Activated CD8-positive, alpha-beta memory T cell treated with anti-CD3 and anti-CD28 coated beads for 24 hours (primary cell): ENCODE measurements at regions not wholly inside any gene's neighbourhood (a gene's known extent, or its start where the extent isn't known, plus 50 kb on each side); places are given as distances from the start of the nearest gene placed in this dataset.
"Not testable (repeated sequence)": the region's sequence is repeated elsewhere in the genome, so short reads cannot be mapped to it uniquely, and the experiment has no call there.

Experiments
- DNase-seq: peaks from one replicate; pipeline ENCODE4 v3.0.0-alpha.2; 2020

DNA sequence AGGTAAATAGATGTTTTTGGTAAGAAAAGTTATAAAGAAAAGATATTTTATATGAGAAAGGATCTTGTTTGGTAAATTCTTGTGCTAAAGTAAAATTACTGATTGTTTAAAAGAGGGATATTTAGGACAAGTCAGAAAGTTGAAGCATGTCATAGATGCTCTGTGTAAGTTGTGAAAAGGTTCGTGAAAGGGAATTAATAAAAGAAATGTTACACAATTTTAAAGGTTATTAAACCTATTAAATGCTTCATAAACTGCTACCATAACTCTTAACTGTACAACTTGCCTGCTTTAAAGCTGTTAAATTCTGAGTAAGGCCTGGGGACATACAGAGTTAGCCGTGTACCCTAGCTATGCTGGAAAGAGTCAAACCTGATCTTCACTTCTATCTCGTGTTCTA is 634.1 kb downstream of the ACTR3B start:
- no peak for DNase-seq

DNA sequence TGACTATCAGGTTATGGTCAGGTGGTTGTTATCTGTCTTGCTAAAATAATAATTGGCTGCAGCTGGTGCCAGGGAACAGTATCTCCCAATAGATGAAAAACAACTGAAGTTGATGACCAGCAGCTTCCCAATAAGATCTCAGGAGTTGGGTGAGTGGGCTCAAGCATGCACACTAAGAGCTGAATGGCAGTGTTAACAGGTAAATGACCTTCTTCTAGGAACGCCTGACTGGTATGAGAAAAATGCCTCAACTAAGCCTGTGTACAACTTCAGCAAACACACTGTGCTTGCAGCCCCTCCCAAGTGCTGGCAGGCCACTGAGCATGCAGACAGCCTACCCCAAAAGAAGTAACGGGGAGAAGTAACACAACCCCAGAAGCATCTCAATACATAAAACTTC is 636.9 kb downstream of the ACTR3B start:
- no peak for DNase-seq

DNA sequence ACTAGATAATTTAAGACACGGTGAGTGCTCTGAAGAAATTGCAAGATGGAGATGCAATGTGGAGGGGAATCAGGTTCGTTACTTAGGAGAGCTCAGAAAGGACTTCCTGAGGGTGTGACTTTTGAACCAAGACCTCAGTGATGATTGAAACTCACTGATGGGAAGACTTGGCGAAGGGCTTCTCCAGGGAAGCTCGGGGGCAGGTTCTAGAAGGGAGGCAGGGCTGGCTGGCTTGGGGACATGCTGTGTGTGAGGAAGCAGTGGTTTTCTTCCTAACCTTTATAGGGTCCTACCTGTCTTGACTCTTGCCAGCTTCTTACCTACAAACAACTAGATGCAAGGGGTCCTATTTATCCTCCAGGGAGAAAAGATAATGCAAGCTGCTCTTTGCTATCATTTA is 637.9 kb downstream of the ACTR3B start:
- DNase-seq: no peak

GRCh38 chr7:153397906-153398305 is 638.4 kb downstream of the ACTR3B start:
- no peak for DNase-seq

- DNase-seq: no peak
These were observed 638.8 kb downstream of the ACTR3B start for GRCh38 chr7:153398370-153398769.

DNA sequence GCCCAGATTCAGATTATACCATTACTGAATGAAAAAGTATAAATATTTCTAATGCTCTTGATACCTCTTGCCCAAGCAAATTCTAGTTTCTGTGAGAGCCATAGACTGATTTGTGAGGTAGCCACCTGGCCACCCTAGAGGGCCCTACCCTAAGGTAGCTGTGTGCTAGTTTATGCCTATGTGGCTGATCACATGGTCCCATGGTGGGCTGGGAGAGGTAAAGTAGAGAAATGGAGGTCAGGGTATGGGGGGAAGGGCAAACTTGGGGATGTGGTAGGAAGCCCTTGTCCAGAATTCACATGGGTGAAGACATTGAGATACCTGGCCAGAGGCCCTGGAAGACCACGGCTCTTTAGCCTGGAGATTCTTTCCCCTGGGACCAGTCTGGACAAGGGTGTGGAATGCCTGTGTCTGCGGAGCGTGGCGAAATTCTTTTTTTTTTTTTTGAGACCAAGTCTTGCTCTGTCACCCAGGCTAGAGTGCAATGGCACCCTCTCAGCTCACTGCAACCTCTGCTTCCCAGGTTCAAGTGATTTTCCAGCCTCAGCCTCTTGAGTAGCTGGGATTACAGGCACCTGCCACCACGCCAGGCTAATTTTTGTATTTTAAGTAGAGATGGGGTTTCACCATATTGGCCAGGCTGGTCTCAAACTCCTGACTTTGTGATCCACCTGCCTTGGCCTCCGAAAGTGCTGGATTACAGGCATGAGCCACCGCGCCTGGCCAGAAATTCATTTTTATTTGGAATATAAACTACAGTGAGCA is 639.4 kb downstream of the ACTR3B start:
- DNase-seq: no peak

DNA sequence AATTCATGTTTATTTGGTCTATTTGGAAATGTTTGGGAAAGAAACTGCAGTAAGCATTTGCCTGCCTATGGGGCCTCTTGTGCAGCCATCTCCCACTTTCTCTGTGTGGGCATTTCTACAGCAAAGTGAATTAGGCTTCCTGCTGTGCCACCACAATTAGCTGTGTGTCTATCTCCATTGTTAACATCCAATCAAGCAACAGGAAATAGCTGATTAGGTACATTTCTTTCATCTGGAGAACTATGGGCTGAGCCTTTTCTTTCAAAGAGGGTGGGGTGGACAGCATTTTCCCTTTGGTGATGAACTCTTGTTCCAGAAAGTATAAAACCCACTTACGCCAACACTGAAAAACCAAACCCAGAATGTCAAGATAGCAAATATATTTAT is 640.0 kb downstream of the ACTR3B start:
- no peak for DNase-seq

- no peak for DNase-seq
These were observed 641.4 kb downstream of the ACTR3B start for GRCh38 chr7:153400735-153401593.

DNA sequence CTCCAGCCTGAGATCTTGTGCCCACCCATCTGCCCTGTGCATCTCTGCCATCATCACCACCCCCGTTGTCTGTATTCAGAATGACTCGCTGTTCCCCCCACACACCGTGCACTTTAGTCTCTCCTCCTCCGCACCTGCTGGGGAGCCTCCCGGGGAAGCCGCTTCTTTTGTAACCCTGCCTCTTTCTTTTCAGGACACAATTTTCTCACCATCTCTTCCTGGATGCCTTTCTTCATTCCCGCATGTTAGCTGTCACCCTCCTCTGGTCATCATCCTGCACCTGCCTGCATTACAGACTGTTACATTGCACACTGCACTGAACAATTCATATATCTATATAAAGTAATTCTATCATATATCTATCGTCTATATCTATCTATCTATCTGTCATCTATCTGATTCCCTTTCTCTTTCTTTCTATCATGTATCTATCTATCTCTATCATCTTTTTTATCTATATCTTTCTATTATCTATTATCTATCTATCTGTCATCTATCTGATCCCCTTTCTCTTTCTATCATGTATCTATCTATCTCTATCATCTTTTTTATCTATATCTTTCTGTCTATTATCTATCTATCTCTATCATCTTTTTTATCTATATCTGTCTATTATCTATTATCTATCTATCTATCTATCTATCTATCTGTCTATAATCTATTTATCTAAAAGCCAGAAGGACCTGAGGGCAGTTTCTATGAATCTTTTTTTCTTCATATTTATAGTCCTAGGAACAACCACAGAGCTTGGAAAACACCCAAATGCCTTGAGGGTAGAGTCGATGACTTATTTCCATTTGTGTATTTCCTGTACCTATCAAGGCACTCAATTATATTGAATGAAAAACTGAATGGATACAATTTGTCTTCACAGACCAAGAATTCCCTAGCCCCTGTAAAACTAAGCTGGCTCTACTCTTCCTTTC is 642.5 kb downstream of the ACTR3B start:
- no peak for DNase-seq

DNA sequence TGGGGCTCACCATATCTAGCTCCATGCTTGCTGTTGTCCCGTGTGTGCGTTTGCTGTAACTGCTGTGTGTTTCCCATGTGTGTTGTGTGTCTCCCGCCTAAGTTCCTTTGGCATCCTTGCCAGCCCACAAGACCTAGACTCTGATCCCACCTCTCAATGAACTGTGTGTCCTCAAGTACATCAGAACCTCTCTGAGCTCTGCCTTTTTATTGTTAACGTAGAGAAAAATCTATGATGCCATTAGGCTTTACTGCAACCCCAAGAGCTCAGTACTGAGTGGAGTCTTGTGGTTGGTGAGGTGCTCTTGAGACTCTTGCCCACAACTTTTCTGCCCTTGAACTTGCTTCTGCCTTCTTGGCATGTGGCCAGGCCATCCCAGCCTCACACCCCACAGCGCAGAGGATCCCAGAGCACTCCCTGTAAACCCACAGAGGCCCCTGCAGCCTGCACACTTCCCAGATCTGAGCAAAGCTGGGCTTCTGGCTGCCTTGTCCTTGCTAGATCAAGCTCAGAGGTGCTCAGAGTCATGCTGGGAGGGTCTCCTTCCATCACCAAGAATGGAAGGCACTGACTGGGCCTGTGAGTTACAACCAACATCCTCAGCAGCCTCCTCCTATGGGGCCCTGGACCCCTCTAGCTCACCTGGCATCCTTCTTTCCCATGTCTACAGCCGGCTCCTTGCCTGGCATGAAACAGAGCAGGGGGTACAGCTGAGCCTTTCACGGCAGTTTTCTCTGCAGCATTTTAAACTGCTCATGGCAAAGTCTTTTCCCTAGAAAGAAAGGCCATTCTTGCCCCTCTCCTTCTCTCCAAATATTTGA is 643.4 kb downstream of the ACTR3B start:
- DNase-seq: no peak

DNA sequence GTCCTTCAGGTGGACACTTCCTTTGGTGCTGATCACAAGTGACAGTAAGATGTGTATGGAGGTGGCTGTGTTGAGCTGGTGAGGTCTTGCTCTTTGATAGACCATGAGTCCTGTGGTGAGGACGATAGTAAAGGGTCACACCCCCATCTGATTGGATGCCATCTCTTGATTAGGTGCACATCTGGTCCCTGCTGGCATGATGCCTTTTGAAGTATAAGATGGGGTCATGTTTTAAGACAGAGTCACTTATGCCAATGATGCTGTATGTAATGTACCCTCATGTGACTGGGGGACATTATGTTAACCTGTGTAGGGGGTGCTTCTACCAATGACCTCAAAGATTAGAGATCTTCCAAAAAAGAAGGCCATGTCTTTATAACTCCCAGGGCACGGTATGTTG is 644.6 kb downstream of the ACTR3B start:
- no peak for DNase-seq

- no peak for DNase-seq
These were observed 645.3 kb downstream of the ACTR3B start for GRCh38 chr7:153404781-153405279.

DNA sequence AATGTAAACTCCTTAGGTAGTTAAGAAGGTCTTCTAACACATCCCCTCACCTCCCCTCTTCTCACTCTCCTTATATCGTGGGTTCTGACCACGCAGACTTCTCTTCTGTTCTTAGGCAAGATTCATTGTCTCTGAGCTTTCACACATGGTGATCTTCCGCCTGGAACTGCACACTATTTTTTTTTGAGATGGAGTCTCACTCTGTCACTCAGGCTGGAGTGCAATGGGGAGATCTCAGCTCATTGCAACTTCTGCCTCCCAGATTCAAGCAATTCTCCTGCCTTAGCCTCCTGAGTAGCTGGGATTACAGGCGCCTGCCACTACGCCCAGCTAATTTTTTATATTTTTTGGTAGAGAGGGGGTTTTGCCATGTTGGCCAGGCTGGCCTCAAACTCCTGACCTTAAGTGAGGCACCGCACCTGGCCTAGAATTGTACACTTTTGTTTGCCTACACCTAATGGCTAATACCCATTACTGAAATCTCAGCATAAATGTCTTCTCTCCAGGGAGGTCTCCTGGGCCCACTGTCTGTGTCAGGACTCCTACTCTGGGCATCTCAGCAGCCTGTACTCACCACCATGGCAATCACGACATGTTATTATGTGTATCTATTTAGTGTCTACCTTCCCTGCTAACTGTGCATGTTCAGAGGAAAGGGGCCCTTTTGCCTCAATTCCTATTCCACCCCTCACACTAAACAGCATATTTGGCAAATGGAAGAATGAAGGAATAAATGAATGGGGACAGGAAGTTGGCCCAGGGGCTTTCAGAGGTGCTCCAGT is 646.3 kb upstream of the DPP6 start:
- no peak for DNase-seq

DNA sequence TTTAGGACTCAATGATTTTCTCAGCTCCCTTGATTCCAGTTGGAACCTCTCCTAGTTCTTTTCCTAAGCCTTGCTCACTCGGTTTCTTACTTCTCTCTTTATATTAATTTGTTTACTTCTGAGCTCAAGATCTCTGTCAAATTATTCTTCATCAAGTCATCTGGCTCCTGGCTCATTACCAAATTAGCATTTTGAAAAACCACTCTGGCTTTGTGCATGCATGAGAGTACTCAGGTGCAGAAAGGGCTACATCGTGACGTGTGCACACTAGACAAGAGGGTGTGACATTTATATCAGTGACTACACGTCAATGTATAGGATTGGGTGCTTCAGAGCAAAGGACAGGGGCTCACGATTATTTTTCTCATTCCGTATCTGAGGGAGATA is 645.7 kb upstream of the DPP6 start:
- DNase-seq: no peak

- no peak for DNase-seq
These were observed 644.7 kb upstream of the DPP6 start for GRCh38 chr7:153407291-153408046.

GRCh38 chr7:153408360-153409335 is 643.5 kb upstream of the DPP6 start:
- DNase-seq: no peak

DNA sequence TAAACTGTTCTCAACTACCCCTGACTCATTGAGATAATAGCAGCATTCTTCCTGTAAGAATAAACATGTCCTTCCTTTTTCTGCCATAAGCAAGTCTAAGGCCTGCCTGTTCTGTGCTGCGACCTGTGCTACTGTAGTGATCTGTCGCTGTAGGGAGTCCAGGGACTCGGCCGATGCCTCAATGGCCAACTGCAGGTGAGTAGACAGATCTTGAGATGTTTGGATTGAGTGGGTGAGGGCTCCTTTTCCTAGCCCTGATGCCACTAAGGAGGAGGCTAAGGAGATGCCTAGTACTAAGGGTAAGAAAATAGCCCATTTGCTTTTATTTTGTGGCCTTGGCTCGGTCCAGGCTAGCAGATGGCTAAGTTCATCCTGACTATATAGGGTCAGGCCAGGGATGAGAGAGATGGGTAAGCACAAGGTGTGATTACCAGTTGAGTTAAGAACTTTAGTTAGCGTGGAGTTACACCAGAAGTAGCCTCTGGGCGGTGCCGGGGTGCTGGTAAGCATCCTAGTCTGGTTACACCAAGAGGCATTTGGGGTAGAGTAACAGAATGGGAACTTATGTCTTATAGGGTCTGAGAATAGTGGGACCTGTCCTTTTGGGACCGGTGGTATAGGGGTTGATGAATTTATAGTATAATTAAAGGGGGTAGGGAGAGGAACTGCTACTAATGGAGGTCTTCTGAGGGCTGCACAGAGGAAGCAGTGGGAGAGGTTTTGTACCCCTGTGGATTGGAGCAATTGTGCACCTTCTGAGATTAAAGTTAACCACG is 642.4 kb upstream of the DPP6 start:
- DNase-seq: not testable (repeated sequence)

- DNase-seq: not testable (repeated sequence)
These were observed 641.1 kb upstream of the DPP6 start for GRCh38 chr7:153410997-153411642.
